HEK293 (cell line): ENCODE measurements at regions not wholly inside any gene's neighbourhood (a gene's known extent, or its start where the extent isn't known, plus 50 kb on each side); places are given as distances from the start of the nearest gene placed in this dataset.

Experiments used
- GLI2 ChIP-seq: fragments of 450-650 bp; formaldehyde crosslinking; IDR thresholded peaks from 2 replicates; pipeline ENCODE4; 2017; ENCODE audit warnings: missing biosample characterization, missing genetic modification characterization, low read depth, borderline replicate concordance
- KLF1 ChIP-seq: fragments of 450-650 bp; formaldehyde crosslinking; IDR thresholded peaks from 2 replicates; pipeline ENCODE4 v1.5.1; 2016; ENCODE audit warnings: missing biosample characterization, missing genetic modification characterization
- OSR2 ChIP-seq: fragments of 450-650 bp; formaldehyde crosslinking; IDR thresholded peaks from 2 replicates; pipeline ENCODE4 v1.5.1; 2016; ENCODE audit warnings: missing biosample characterization, missing genetic modification characterization
- OVOL3 ChIP-seq: fragments of 450-650 bp; formaldehyde crosslinking; IDR thresholded peaks from 2 replicates; pipeline ENCODE4 v1.5.1; 2016; ENCODE audit warnings: missing biosample characterization, missing genetic modification characterization
- SCRT2 ChIP-seq: fragments of 450-650 bp; formaldehyde crosslinking; IDR thresholded peaks from 2 replicates; pipeline ENCODE4 v1.5.1; 2016; ENCODE audit warnings: missing biosample characterization, missing genetic modification characterization
- ZNF114 ChIP-seq: fragments of 450-650 bp; formaldehyde crosslinking; IDR thresholded peaks from 2 replicates; pipeline ENCODE4 v1.5.0; 2017; ENCODE audit warnings: missing biosample characterization, missing genetic modification characterization
- ZNF175 ChIP-seq: fragments of 450-650 bp; formaldehyde crosslinking; IDR thresholded peaks from 2 replicates; pipeline ENCODE4 v1.5.1; 2016; ENCODE audit warnings: missing biosample characterization, missing genetic modification characterization
- ZNF214 ChIP-seq: fragments of 450-650 bp; formaldehyde crosslinking; IDR thresholded peaks from 2 replicates; pipeline ENCODE4 v1.5.1; 2017; ENCODE audit warnings: missing biosample characterization, mild to moderate bottlenecking, missing genetic modification characterization, borderline replicate concordance
- ZNF24 ChIP-seq: fragments of 450-650 bp; formaldehyde crosslinking; IDR thresholded peaks from 2 replicates; pipeline ENCODE4 v1.5.1; 2016; ENCODE audit warnings: missing biosample characterization, missing genetic modification characterization
- ZNF341 ChIP-seq: fragments of 450-650 bp; formaldehyde crosslinking; IDR thresholded peaks from 2 replicates; pipeline ENCODE4; 2016; ENCODE audit warnings: low read depth, missing biosample characterization, missing genetic modification characterization
- ZNF404 ChIP-seq: fragments of 450-650 bp; formaldehyde crosslinking; IDR thresholded peaks from 2 replicates; pipeline ENCODE4 v1.5.1; 2017; ENCODE audit warnings: missing biosample characterization, missing genetic modification characterization
- ZNF585B ChIP-seq: fragments of 450-650 bp; formaldehyde crosslinking; IDR thresholded peaks from 2 replicates; pipeline ENCODE4 v1.5.1; 2016; ENCODE audit warnings: missing biosample characterization, missing genetic modification characterization
- ZNF623 ChIP-seq: fragments of 450-650 bp; formaldehyde crosslinking; IDR thresholded peaks from 2 replicates; pipeline ENCODE4 v1.5.1; 2016; ENCODE audit warnings: missing biosample characterization, missing genetic modification characterization
- ZXDB ChIP-seq: fragments of 450-650 bp; formaldehyde crosslinking; IDR thresholded peaks from 2 replicates; pipeline ENCODE4 v1.5.1; 2016; ENCODE audit warnings: missing biosample characterization, missing genetic modification characterization
- TF ChIP-seq, protein P1 (sequence below): fragments of 450-650 bp; formaldehyde crosslinking; IDR thresholded peaks from 2 replicates; pipeline ENCODE4 v1.5.1; 2016; ENCODE audit warnings: missing biosample characterization, missing genetic modification characterization, borderline replicate concordance
- TF ChIP-seq, protein P2 (sequence below): fragments of 450-650 bp; formaldehyde crosslinking; IDR thresholded peaks from 2 replicates; pipeline ENCODE4 v1.5.1; 2016; ENCODE audit warnings: missing biosample characterization, missing genetic modification characterization, low read depth
- TF ChIP-seq, protein P3 (sequence below): fragments of 450-650 bp; formaldehyde crosslinking; IDR thresholded peaks from 2 replicates; pipeline ENCODE4 v1.5.1; 2016; ENCODE audit warnings: missing biosample characterization, missing genetic modification characterization
- TF ChIP-seq, protein P4 (sequence below): fragments of 450-650 bp; formaldehyde crosslinking; IDR thresholded peaks from 2 replicates; pipeline ENCODE4 v1.5.1; 2016; ENCODE audit warnings: missing biosample characterization, missing genetic modification characterization
- TF ChIP-seq, protein P5 (sequence below): fragments of 450-650 bp; formaldehyde crosslinking; IDR thresholded peaks from 2 replicates; pipeline ENCODE4 v1.5.1; 2017; ENCODE audit warnings: missing biosample characterization, missing genetic modification characterization
- TF ChIP-seq, protein P6 (sequence below): fragments of 450-650 bp; formaldehyde crosslinking; IDR thresholded peaks from 2 replicates; pipeline ENCODE4 v1.5.1; 2017; ENCODE audit warnings: missing biosample characterization, missing genetic modification characterization
- TF ChIP-seq, protein P7 (sequence below): fragments of 450-650 bp; formaldehyde crosslinking; IDR thresholded peaks from 2 replicates; pipeline ENCODE4 v1.5.1; 2016; ENCODE audit warnings: missing biosample characterization, missing genetic modification characterization

DNA sequence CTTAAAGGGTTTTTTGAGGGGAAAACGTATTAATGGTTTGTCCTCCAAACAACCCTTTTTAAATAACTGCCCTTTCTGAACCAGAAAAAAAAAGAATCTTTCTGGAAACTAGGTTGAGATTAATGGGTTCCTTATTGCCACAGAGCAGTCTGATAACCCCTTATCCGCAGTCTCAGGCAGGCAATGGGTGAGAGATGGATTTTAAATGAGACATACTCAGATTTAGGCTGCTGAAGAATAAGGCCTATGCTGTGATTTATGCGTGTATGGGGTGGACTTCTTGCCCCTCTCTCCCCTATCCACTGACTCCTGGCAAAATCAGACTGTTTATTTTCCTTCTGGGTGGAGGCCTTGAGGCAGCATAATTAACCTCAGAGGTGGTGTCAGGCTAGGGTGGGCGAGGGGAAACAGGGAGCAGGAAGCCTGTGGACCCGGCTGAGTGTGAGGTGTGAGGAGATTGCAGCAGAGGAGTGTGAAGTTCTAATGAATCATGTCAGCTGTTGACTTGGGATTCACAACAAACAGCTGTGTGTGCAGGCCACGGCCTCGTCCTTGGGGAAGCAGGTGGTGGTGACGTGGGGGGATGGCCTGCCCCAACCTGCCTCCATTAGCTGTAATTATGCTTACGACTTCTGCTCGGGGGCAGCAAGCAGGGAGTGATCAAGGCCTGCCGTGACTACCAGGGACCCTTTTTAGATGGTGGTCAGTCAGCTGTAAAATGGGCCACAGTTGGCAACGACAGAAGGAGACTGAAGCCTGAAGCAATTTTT lies 196.4 kb downstream of the SEMA6A start (continued):
- TF ChIP-seq ZNF175 (tag by site-specific recombination) = no peak
- no peak for TF ChIP-seq ZXDB (tag by site-specific recombination)
- TF ChIP-seq, protein P1, sequence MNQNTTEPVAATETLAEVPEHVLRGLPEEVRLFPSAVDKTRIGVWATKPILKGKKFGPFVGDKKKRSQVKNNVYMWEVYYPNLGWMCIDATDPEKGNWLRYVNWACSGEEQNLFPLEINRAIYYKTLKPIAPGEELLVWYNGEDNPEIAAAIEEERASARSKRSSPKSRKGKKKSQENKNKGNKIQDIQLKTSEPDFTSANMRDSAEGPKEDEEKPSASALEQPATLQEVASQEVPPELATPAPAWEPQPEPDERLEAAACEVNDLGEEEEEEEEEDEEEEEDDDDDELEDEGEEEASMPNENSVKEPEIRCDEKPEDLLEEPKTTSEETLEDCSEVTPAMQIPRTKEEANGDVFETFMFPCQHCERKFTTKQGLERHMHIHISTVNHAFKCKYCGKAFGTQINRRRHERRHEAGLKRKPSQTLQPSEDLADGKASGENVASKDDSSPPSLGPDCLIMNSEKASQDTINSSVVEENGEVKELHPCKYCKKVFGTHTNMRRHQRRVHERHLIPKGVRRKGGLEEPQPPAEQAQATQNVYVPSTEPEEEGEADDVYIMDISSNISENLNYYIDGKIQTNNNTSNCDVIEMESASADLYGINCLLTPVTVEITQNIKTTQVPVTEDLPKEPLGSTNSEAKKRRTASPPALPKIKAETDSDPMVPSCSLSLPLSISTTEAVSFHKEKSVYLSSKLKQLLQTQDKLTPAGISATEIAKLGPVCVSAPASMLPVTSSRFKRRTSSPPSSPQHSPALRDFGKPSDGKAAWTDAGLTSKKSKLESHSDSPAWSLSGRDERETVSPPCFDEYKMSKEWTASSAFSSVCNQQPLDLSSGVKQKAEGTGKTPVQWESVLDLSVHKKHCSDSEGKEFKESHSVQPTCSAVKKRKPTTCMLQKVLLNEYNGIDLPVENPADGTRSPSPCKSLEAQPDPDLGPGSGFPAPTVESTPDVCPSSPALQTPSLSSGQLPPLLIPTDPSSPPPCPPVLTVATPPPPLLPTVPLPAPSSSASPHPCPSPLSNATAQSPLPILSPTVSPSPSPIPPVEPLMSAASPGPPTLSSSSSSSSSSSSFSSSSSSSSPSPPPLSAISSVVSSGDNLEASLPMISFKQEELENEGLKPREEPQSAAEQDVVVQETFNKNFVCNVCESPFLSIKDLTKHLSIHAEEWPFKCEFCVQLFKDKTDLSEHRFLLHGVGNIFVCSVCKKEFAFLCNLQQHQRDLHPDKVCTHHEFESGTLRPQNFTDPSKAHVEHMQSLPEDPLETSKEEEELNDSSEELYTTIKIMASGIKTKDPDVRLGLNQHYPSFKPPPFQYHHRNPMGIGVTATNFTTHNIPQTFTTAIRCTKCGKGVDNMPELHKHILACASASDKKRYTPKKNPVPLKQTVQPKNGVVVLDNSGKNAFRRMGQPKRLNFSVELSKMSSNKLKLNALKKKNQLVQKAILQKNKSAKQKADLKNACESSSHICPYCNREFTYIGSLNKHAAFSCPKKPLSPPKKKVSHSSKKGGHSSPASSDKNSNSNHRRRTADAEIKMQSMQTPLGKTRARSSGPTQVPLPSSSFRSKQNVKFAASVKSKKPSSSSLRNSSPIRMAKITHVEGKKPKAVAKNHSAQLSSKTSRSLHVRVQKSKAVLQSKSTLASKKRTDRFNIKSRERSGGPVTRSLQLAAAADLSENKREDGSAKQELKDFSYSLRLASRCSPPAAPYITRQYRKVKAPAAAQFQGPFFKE (tag by site-specific recombination) = no peak
- no peak for TF ChIP-seq ZNF214 (tag by site-specific recombination)
- no peak for TF ChIP-seq ZNF585B (tag by site-specific recombination)
- TF ChIP-seq OSR2 (tag by site-specific recombination) = peak; percentile 81
- TF ChIP-seq, protein P2, sequence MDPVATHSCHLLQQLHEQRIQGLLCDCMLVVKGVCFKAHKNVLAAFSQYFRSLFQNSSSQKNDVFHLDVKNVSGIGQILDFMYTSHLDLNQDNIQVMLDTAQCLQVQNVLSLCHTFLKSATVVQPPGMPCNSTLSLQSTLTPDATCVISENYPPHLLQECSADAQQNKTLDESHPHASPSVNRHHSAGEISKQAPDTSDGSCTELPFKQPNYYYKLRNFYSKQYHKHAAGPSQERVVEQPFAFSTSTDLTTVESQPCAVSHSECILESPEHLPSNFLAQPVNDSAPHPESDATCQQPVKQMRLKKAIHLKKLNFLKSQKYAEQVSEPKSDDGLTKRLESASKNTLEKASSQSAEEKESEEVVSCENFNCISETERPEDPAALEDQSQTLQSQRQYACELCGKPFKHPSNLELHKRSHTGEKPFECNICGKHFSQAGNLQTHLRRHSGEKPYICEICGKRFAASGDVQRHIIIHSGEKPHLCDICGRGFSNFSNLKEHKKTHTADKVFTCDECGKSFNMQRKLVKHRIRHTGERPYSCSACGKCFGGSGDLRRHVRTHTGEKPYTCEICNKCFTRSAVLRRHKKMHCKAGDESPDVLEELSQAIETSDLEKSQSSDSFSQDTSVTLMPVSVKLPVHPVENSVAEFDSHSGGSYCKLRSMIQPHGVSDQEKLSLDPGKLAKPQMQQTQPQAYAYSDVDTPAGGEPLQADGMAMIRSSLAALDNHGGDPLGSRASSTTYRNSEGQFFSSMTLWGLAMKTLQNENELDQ = no peak
- TF ChIP-seq SCRT2 (tag by site-specific recombination) = peak; percentile 71
- TF ChIP-seq, protein P3, sequence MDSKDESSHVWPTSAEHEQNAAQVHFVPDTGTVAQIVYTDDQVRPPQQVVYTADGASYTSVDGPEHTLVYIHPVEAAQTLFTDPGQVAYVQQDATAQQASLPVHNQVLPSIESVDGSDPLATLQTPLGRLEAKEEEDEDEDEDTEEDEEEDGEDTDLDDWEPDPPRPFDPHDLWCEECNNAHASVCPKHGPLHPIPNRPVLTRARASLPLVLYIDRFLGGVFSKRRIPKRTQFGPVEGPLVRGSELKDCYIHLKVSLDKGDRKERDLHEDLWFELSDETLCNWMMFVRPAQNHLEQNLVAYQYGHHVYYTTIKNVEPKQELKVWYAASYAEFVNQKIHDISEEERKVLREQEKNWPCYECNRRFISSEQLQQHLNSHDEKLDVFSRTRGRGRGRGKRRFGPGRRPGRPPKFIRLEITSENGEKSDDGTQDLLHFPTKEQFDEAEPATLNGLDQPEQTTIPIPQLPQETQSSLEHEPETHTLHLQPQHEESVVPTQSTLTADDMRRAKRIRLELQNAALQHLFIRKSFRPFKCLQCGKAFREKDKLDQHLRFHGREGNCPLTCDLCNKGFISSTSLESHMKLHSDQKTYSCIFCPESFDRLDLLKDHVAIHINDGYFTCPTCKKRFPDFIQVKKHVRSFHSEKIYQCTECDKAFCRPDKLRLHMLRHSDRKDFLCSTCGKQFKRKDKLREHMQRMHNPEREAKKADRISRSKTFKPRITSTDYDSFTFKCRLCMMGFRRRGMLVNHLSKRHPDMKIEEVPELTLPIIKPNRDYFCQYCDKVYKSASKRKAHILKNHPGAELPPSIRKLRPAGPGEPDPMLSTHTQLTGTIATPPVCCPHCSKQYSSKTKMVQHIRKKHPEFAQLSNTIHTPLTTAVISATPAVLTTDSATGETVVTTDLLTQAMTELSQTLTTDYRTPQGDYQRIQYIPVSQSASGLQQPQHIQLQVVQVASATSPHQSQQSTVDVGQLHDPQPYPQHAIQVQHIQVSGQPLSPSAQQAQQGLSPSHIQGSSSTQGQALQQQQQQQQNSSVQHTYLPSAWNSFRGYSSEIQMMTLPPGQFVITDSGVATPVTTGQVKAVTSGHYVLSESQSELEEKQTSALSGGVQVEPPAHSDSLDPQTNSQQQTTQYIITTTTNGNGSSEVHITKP (tag by site-specific recombination) = no peak
- peak; percentile 29; the same call in 1 of the 2 replicates for TF ChIP-seq ZNF341 (tag by site-specific recombination)
- TF ChIP-seq ZNF404 (tag by site-specific recombination) = no peak
- TF ChIP-seq ZNF623 (tag by site-specific recombination) = no peak
- TF ChIP-seq ZNF114 (tag by site-specific recombination) = no peak
- TF ChIP-seq, protein P4, sequence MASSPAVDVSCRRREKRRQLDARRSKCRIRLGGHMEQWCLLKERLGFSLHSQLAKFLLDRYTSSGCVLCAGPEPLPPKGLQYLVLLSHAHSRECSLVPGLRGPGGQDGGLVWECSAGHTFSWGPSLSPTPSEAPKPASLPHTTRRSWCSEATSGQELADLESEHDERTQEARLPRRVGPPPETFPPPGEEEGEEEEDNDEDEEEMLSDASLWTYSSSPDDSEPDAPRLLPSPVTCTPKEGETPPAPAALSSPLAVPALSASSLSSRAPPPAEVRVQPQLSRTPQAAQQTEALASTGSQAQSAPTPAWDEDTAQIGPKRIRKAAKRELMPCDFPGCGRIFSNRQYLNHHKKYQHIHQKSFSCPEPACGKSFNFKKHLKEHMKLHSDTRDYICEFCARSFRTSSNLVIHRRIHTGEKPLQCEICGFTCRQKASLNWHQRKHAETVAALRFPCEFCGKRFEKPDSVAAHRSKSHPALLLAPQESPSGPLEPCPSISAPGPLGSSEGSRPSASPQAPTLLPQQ = peak; percentile 61
- TF ChIP-seq, protein P5, sequence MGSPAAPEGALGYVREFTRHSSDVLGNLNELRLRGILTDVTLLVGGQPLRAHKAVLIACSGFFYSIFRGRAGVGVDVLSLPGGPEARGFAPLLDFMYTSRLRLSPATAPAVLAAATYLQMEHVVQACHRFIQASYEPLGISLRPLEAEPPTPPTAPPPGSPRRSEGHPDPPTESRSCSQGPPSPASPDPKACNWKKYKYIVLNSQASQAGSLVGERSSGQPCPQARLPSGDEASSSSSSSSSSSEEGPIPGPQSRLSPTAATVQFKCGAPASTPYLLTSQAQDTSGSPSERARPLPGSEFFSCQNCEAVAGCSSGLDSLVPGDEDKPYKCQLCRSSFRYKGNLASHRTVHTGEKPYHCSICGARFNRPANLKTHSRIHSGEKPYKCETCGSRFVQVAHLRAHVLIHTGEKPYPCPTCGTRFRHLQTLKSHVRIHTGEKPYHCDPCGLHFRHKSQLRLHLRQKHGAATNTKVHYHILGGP (tag by site-specific recombination) = no peak
- peak; percentile 61; the same call in 1 of the 2 replicates for TF ChIP-seq ZNF24 (tag by site-specific recombination)
- no peak for TF ChIP-seq GLI2
- TF ChIP-seq, protein P6, sequence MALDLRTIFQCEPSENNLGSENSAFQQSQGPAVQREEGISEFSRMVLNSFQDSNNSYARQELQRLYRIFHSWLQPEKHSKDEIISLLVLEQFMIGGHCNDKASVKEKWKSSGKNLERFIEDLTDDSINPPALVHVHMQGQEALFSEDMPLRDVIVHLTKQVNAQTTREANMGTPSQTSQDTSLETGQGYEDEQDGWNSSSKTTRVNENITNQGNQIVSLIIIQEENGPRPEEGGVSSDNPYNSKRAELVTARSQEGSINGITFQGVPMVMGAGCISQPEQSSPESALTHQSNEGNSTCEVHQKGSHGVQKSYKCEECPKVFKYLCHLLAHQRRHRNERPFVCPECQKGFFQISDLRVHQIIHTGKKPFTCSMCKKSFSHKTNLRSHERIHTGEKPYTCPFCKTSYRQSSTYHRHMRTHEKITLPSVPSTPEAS = no peak
- no peak for TF ChIP-seq OVOL3 (tag by site-specific recombination)
- TF ChIP-seq KLF1 (tag by site-specific recombination) = peak; percentile 62
- TF ChIP-seq, protein P7, sequence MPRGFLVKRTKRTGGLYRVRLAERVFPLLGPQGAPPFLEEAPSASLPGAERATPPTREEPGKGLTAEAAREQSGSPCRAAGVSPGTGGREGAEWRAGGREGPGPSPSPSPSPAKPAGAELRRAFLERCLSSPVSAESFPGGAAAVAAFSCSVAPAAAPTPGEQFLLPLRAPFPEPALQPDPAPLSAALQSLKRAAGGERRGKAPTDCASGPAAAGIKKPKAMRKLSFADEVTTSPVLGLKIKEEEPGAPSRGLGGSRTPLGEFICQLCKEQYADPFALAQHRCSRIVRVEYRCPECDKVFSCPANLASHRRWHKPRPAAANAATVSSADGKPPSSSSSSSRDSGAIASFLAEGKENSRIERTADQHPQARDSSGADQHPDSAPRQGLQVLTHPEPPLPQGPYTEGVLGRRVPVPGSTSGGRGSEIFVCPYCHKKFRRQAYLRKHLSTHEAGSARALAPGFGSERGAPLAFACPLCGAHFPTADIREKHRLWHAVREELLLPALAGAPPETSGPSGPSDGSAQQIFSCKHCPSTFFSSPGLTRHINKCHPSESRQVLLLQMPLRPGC (tag by site-specific recombination) = no peak
